Epithelial cell of esophagus (primary cell): ENCODE measurements at regions not wholly inside any gene's neighbourhood (a gene's known extent, or its start where the extent isn't known, plus 50 kb on each side); places are given as distances from the start of the nearest gene placed in this dataset.

Experiments
- DNase-seq: peaks from one replicate; pipeline ENCODE4 v3.0.0; 2010; ENCODE audit warnings: low read depth
- H3K4me3 ChIP-seq: 2 replicates; pipeline ENCODE4 v1.5.1; 2011; ENCODE audit warnings: mild to moderate bottlenecking, low read length, control low read depth
- TF ChIP-seq, protein P1 (sequence below): IDR thresholded peaks from 2 replicates; pipeline ENCODE4 v1.5.1; 2011; ENCODE audit warnings: low read depth, mild to moderate bottlenecking, low read length, control low read depth, inconsistent platforms; ENCODE audit not compliant: insufficient read depth; ENCODE audit errors: missing control alignments

DNA sequence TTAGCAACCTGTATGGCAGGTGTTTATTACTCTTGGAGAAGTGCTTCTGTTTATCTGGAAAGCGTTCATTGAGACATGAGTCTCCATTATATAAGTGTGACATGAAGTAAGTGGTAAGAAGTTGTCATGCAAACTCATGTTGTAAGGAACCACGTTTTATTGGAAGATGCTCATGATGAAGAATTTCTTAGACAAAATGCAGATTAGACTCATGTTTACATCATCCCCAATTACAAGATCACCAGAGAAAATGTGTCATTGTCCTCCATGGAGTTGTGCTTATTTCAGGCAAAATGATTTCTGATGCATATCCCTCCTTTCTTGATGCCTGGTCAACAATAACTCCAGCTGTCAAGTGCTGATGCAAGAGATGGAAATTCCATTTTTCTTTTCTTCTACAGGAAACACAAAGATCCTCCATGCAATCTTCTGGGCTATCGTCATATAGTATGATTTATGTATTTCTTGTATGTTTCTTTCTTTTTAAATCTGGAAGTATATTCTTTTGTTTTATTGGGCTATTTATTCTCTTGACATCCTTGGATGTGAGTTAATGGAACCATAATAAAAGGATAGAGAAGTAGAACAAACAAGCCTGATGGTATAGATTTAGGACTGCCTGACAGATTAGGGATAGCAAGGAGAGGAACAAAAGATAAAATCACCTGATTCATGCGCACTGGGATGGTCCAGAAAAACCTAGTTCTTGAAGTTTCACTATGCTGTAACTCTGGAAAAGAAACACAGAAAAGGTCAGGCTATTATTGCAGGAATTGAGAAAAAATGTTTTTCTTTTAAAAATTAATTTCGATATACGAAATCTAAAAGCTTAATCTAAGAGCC, 50.7 kb upstream of the DIAPH3 start:
- TF ChIP-seq, protein P1, sequence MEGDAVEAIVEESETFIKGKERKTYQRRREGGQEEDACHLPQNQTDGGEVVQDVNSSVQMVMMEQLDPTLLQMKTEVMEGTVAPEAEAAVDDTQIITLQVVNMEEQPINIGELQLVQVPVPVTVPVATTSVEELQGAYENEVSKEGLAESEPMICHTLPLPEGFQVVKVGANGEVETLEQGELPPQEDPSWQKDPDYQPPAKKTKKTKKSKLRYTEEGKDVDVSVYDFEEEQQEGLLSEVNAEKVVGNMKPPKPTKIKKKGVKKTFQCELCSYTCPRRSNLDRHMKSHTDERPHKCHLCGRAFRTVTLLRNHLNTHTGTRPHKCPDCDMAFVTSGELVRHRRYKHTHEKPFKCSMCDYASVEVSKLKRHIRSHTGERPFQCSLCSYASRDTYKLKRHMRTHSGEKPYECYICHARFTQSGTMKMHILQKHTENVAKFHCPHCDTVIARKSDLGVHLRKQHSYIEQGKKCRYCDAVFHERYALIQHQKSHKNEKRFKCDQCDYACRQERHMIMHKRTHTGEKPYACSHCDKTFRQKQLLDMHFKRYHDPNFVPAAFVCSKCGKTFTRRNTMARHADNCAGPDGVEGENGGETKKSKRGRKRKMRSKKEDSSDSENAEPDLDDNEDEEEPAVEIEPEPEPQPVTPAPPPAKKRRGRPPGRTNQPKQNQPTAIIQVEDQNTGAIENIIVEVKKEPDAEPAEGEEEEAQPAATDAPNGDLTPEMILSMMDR = no peak

DNA sequence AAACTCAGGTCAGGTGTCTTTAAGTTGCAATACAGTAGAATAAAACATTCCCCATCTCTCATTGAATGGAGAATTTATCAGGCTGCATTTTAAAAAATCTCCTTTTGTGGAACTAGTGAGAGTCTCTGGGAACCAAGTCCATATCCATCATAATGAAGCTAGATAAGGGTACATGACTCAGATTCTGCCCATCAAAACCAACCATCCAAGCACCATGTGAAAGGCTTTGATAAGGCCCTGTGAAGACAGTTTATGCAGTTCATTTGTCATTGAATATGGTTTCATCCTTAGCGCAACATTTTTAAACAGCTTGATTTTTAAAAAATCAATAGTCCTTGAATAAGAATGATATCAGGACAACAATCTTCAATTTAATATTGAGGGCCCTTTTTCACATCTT, 56.3 kb upstream of the DIAPH3 start:
- no peak overlapping the region for H3K4me3 ChIP-seq
- TF ChIP-seq, protein P1 = no peak

More for the DNA sequence above, 50.7 kb upstream of the DIAPH3 start:
- no peak for DNase-seq
- no peak overlapping the region for H3K4me3 ChIP-seq

DNA sequence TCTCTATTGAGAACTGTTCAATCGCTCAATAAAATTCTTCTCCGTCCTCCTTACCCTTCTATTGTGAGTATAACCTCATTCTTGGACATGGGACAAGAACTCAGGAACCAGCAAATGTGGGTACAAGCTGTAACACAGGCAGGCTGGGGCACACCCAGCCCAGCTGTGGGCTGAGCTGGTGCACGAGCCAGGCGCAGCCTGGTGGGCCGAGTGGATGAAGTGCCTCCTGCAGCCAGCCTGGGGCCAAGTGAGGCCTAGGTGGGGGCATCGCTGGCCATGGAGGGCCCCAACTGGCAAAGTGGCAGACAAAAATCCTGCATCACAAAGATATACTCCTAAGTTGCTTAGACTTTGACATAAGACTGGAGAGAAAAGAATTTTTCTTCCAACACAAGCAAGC, 57.9 kb upstream of the DIAPH3 start:
- H3K4me3 ChIP-seq = no peak overlapping the region
- no peak for DNase-seq
- TF ChIP-seq, protein P1 = no peak

More for the DNA sequence above, 56.3 kb upstream of the DIAPH3 start:
- DNase-seq = no peak

DNA sequence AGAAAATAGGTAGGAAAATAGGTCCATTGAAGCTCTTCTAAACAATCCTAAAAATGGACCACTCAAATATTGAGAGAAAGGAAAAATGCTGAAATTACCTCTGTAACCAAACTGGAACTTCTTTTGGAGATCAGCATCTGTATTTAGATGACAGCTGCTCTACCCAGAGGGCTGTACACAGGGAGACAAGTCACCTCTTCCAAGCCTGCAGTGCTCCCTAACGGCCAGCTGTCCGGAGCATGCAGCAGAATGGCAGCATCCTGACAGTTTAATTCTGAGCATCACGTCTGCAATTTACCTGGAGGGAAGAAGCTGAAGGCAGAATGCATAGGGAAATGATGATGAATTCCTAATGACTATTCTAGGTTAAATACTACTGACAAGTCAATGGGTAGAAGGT, 62.8 kb upstream of the DIAPH3 start:
- TF ChIP-seq, protein P1 = peak; percentile 66
- peak; percentile 56 for DNase-seq
- H3K4me3 ChIP-seq = no peak overlapping the region

DNA sequence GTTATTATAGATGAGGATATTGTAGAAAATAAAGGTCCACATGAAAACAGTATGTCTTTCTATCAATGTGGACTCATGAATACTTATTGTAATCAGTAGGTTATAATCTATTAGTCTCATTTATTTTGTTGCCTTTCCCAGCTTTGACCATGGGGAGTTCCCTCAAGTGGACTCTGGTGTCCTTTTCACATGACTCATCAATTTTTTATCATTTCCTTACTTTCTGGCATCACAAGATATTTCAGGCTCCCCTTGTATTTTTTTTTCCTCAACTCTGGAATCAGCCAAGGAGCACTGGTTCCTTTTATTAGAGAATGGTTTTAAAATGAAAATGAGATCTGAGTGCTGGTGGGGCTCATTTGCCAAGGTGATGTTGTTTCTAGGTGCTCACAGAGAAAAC, 63.4 kb upstream of the DIAPH3 start:
- no peak for DNase-seq
- TF ChIP-seq, protein P1 = no peak
- H3K4me3 ChIP-seq = no peak overlapping the region

DNA sequence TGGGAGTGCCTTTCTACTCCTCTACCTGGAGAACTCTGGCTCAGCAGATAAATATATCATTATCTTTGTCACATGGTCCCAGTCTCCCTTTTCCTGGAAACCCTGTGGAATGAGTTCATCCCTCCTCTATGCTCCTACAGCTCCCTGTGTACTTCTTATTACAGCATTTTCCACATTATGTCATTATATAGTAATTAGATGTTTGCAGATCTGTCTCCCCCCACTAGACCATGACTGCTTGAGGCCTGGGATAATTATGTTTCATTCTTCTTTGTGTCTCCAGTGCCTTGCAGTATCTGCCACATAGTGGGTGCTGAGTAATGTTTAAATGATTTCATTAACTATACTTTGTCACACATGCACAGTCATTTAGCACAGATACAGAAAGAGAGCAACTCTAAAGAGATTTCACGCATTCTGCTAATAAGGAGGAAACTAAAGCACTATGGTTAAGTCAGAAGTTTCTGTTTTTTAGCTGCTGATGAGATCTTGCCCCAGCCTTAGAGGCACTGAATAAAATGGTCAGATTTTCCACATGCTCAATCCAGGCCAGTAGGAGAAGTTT, 66.1 kb upstream of the DIAPH3 start:
- TF ChIP-seq, protein P1 = no peak
- no peak for DNase-seq
- no peak overlapping the region for H3K4me3 ChIP-seq
